ENCODE measurements at regions not wholly inside any gene's neighbourhood (a gene's known extent, or its start where the extent isn't known, plus 50 kb on each side); places are given as distances from the start of the nearest gene placed in this dataset.
"Not testable (repeated sequence)": the region's sequence is repeated elsewhere in the genome, so short reads cannot be mapped to it uniquely, and the experiment has no call there.

GRCh38 chr3:186451371-186451770 lies 89.3 kb upstream of the DGKG start:
- 94 to 96% methylated on average over 6 of the region's 6 CpGs for WGBS, 2 experiments (ENCODE audit: insufficient coverage in 1 of 2, insufficient read length in 1 of 2)
- H3K27me3 ChIP-seq (ENCODE audit: control insufficient read depth, insufficient read depth, low read length, poor library complexity, severe bottlenecking) = no peaks in the 10 kb centered on the region
- H3K9ac ChIP-seq (ENCODE audit: extremely low read depth, low read length, poor library complexity, severe bottlenecking) = no peak overlapping the region
- H3K36me3 ChIP-seq (ENCODE audit: control insufficient read depth, insufficient read depth, low read length) = no peaks in the 10 kb centered on the region
- no peaks in the 10 kb centered on the region for H3K9me3 ChIP-seq (ENCODE audit: control insufficient read depth, low read length)
- H3K9me3 Mint-ChIP-seq = no peaks in the 10 kb centered on the region
- no peak overlapping the region for H3K4me3 ChIP-seq (ENCODE audit: low read length)
- no peak overlapping the region for H3K27ac Mint-ChIP-seq
- H3K4me1 ChIP-seq (ENCODE audit: control insufficient read depth, insufficient read depth, low read length) = peaks cover 6% of the 10 kb centered on the region
- TF ChIP-seq, protein P1, sequence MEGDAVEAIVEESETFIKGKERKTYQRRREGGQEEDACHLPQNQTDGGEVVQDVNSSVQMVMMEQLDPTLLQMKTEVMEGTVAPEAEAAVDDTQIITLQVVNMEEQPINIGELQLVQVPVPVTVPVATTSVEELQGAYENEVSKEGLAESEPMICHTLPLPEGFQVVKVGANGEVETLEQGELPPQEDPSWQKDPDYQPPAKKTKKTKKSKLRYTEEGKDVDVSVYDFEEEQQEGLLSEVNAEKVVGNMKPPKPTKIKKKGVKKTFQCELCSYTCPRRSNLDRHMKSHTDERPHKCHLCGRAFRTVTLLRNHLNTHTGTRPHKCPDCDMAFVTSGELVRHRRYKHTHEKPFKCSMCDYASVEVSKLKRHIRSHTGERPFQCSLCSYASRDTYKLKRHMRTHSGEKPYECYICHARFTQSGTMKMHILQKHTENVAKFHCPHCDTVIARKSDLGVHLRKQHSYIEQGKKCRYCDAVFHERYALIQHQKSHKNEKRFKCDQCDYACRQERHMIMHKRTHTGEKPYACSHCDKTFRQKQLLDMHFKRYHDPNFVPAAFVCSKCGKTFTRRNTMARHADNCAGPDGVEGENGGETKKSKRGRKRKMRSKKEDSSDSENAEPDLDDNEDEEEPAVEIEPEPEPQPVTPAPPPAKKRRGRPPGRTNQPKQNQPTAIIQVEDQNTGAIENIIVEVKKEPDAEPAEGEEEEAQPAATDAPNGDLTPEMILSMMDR (conservative IDR thresholded peaks at IDR 0.05) = no peak
- H3K4me3 Mint-ChIP-seq = no peak overlapping the region
- no peaks in the 10 kb centered on the region for H3K36me3 Mint-ChIP-seq (ENCODE audit: low read depth)
- H3K4me1 Mint-ChIP-seq = peaks cover 25% of the 10 kb centered on the region
- no peak overlapping the region for H3K27ac ChIP-seq (ENCODE audit: low read depth, low read length)
- DNase-seq = no peak
- no peaks in the 10 kb centered on the region for H3K27me3 Mint-ChIP-seq (ENCODE audit: insufficient read depth)

GRCh38 chr3:186444974-186445373 lies 82.9 kb upstream of the DGKG start:
- Histone ChIP-seq H3K27me3 (ENCODE audit: control insufficient read depth, insufficient read depth, low read length, poor library complexity, severe bottlenecking) (no peaks in the 10 kb centered on the region), H3K9ac (ENCODE audit: extremely low read depth, low read length, poor library complexity, severe bottlenecking) (no peak overlapping the region), H3K36me3 (ENCODE audit: control insufficient read depth, insufficient read depth, low read length) (no peaks in the 10 kb centered on the region), H3K4me1 (ENCODE audit: control insufficient read depth, insufficient read depth, low read length) (peaks cover 6% of the 10 kb centered on the region), H3K9me3 (ENCODE audit: control insufficient read depth, low read length) (no peaks in the 10 kb centered on the region), H3K4me3 (ENCODE audit: low read length) (no peak overlapping the region), H3K27ac (ENCODE audit: low read depth, low read length) (no peak overlapping the region)
- Mint-ChIP-seq H3K27ac (no peak overlapping the region), H3K27me3 (ENCODE audit: insufficient read depth) (no peaks in the 10 kb centered on the region), H3K4me3 (no peak overlapping the region), H3K36me3 (ENCODE audit: low read depth) (no peaks in the 10 kb centered on the region), H3K4me1 (peaks cover 13% of the 10 kb centered on the region), H3K9me3 (no peaks in the 10 kb centered on the region)
- no peak for DNase-seq
- TF ChIP-seq, protein P1 (conservative IDR thresholded peaks at IDR 0.05) = no peak
- WGBS, 2 experiments (ENCODE audit: insufficient coverage in 1 of 2, insufficient read length in 1 of 2) = 86 to 100% methylated on average over 1 to 7 of the region's 7 CpGs

GRCh38 chr3:186444288-186444687 lies 82.3 kb upstream of the DGKG start:
- Histone ChIP-seq H3K27ac (ENCODE audit: low read depth, low read length) (no peak overlapping the region), H3K36me3 (ENCODE audit: control insufficient read depth, insufficient read depth, low read length) (no peaks in the 10 kb centered on the region), H3K4me3 (ENCODE audit: low read length) (no peak overlapping the region), H3K4me1 (ENCODE audit: control insufficient read depth, insufficient read depth, low read length) (peaks cover 6% of the 10 kb centered on the region), H3K9me3 (ENCODE audit: control insufficient read depth, low read length) (no peaks in the 10 kb centered on the region), H3K27me3 (ENCODE audit: control insufficient read depth, insufficient read depth, low read length, poor library complexity, severe bottlenecking) (no peaks in the 10 kb centered on the region), H3K9ac (ENCODE audit: extremely low read depth, low read length, poor library complexity, severe bottlenecking) (no peak overlapping the region)
- Mint-ChIP-seq H3K9me3 (no peaks in the 10 kb centered on the region), H3K4me1 (peaks cover 13% of the 10 kb centered on the region), H3K36me3 (ENCODE audit: low read depth) (no peaks in the 10 kb centered on the region), H3K27me3 (ENCODE audit: insufficient read depth) (no peaks in the 10 kb centered on the region), H3K27ac (no peak overlapping the region), H3K4me3 (no peak overlapping the region)
- TF ChIP-seq, protein P1 (conservative IDR thresholded peaks at IDR 0.05) = no peak
- DNase-seq = no peak

DNA sequence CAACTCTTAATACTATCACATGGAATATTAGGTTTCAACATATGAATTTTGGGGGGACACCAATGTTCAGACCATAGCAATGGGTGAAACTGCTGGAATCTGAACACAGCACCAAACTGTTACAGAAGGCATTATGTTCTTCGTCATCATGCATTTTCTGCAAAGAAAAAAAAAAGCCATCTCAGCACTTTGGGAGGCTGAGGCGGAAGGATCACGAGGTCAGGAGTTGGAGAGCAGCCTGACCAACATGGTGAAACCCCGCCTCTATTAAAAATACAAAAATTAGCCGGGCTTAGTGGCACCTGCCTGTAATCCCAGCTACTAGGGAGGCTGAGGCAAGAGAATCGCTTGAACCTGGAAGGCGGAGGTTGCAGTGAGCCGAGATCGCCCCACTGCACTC lies 80.9 kb upstream of the DGKG start:
- 91% methylated on average over 9 of the region's 9 CpGs; no CpG with 5 or more reads in 1 of the 2 experiments for WGBS, 2 experiments (ENCODE audit: insufficient coverage in 1 of 2, insufficient read length in 1 of 2)
- not testable (repeated sequence) for H3K4me3 Mint-ChIP-seq; H3K27me3 ChIP-seq (ENCODE audit: control insufficient read depth, insufficient read depth, low read length, poor library complexity, severe bottlenecking); H3K4me3 ChIP-seq (ENCODE audit: low read length); DNase-seq; H3K4me1 ChIP-seq (ENCODE audit: control insufficient read depth, insufficient read depth, low read length); H3K27ac ChIP-seq (ENCODE audit: low read depth, low read length); H3K36me3 ChIP-seq (ENCODE audit: control insufficient read depth, insufficient read depth, low read length); H3K27me3 Mint-ChIP-seq (ENCODE audit: insufficient read depth); H3K9me3 ChIP-seq (ENCODE audit: control insufficient read depth, low read length); H3K9me3 Mint-ChIP-seq; H3K9ac ChIP-seq (ENCODE audit: extremely low read depth, low read length, poor library complexity, severe bottlenecking); H3K27ac Mint-ChIP-seq; H3K36me3 Mint-ChIP-seq (ENCODE audit: low read depth)
- peaks cover 13% of the 10 kb centered on the region for H3K4me1 Mint-ChIP-seq
